ENCODE measurements at regions not wholly inside any gene's neighbourhood (a gene's known extent, or its start where the extent isn't known, plus 50 kb on each side); places are given as distances from the start of the nearest gene placed in this dataset.

GRCh38 chr21:26412885-26413284, 160.2 kb downstream of the CYYR1 start:
- Histone ChIP-seq H3K4me3 (no peak overlapping the region), H3K4me1 (no peaks in the 10 kb centered on the region), H3K27ac (no peak overlapping the region), H3K9me3 (no peaks in the 10 kb centered on the region), H3K36me3 (no peaks in the 10 kb centered on the region), H3K27me3 (no peaks in the 10 kb centered on the region)
- no peak for DNase-seq (ENCODE audit: low spot score in 2 of 2)
- intact Hi-C loops (cut with DNase I; ENCODE audit: low total_unique reads): no loop called here
- TF ChIP-seq POLR2AphosphoS5 (IDR thresholded peaks at IDR 0.05): no peak
- no peak for TF ChIP-seq CTCF (IDR thresholded peaks at IDR 0.05)
- no peak for TF ChIP-seq POLR2A (IDR thresholded peaks at IDR 0.05)

DNA sequence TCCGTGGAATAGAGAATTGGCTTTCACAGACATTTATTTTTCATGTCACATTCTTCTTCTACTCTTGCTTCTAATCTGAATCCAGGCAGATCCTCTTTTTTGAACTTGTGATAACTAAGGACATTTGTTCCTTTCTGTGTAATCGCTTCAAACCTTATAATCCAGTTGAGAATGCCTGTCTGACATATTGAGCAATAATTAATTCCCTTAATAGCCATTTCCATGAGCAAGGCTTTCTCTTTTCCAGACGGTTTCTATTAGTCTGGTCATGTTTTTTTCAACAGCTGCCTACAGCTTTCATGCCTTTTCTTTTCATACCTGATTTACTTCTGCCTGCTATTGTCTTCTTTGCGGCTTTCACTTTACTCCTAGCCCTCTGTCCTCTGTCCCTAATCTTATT, 163.4 kb downstream of the CYYR1 start:
- Histone ChIP-seq H3K27me3 (no peaks in the 10 kb centered on the region), H3K4me1 (no peaks in the 10 kb centered on the region), H3K36me3 (no peaks in the 10 kb centered on the region), H3K4me3 (no peak overlapping the region), H3K9me3 (no peaks in the 10 kb centered on the region), H3K27ac (no peak overlapping the region)
- intact Hi-C loops (cut with DNase I; ENCODE audit: low total_unique reads): no loop called here
- DNase-seq (ENCODE audit: low spot score in 2 of 2): no peak
- TF ChIP-seq POLR2AphosphoS5 (IDR thresholded peaks at IDR 0.05): no peak
- no peak for TF ChIP-seq CTCF (IDR thresholded peaks at IDR 0.05)
- no peak for TF ChIP-seq POLR2A (IDR thresholded peaks at IDR 0.05)

DNA sequence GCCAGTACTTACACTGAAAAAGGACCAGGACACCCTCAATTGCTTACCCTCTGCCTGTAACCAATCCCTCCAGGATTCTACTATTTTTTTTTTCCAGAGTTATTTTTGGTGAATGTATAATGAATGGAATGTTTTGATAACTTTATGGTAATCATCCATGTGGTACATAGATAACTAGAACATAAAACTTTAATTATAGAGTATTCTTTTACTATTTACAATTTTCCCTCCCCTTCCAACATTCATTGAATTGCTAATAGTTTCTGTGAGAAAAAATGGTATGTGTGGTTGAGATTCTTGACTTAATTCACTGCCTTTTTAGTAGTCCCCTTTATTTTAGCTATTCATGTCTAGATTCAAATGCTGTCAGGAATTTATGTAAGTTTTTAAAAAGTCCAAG, 164.6 kb downstream of the CYYR1 start:
- H3K4me3 ChIP-seq: no peak overlapping the region
- H3K36me3 ChIP-seq: no peaks in the 10 kb centered on the region
- H3K27ac ChIP-seq: no peak overlapping the region
- intact Hi-C loops (cut with DNase I; ENCODE audit: low total_unique reads): no loop called here
- H3K27me3 ChIP-seq: no peaks in the 10 kb centered on the region
- no peak for DNase-seq (ENCODE audit: low spot score in 2 of 2)
- H3K4me1 ChIP-seq: no peaks in the 10 kb centered on the region
- H3K9me3 ChIP-seq: no peaks in the 10 kb centered on the region
- no peak for TF ChIP-seq POLR2AphosphoS5 (IDR thresholded peaks at IDR 0.05)

DNA sequence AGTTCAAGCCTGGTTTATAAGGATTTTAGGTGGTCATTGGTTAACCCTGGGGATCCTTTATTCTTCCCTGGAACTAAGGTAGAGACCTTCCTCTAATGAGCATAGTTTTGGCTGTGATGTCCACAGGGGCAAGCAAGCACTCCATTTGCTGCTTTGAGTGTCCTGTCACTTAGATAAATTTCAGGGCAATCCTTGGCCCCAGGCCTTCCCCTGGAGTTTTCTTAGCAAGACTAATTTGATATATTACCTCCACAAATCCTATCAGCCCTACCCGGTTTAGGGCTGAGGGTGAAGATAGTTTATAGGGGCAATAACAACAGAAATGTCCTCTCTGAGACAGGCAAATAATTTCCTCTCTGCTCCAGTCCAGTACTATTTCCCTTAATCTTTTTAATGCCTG, 166.6 kb downstream of the CYYR1 start:
- Histone ChIP-seq H3K4me3 (no peak overlapping the region), H3K27ac (no peak overlapping the region), H3K9me3 (no peaks in the 10 kb centered on the region), H3K36me3 (no peaks in the 10 kb centered on the region), H3K27me3 (no peaks in the 10 kb centered on the region), H3K4me1 (no peaks in the 10 kb centered on the region)
- DNase-seq (ENCODE audit: low spot score in 2 of 2): no peak
- intact Hi-C loops (cut with DNase I; ENCODE audit: low total_unique reads): no loop called here
- TF ChIP-seq POLR2A (IDR thresholded peaks at IDR 0.05) (no peak), POLR2AphosphoS5 (IDR thresholded peaks at IDR 0.05) (no peak), CTCF (IDR thresholded peaks at IDR 0.05) (no peak)

DNA sequence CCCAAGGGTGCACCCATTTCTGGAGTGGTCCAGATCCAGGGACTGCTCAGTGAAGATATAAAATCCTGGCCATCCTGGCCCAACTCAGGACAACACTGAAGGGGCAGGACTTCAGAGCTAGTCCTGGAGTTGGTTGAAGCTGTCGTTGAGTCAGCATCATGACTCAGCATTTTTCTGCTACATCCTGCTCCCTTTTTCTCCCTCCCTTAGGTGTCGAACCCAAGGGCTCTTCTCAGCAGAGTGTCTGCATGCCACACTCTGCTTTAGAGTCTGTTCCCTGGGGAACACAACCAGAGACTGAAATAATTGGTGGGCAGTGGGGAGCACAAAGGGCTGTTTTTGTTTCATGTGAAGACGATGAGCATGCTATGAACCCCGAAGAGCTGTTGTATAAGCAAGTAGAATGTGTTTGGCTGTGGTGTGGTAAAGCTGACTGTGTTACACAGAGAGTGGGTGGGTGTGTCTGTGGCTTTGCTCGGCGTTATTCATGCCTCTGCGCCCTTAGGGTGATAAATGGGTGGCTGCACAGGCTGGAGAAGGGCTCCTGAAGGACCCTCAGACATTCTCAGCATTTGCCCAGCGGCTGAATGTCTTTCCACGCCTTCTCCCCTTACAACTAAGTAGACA, 167.2 kb downstream of the CYYR1 start:
- H3K4me3 ChIP-seq: no peak overlapping the region
- H3K27me3 ChIP-seq: no peaks in the 10 kb centered on the region
- intact Hi-C loops (cut with DNase I; ENCODE audit: low total_unique reads): no loop called here
- no peak for TF ChIP-seq CTCF (IDR thresholded peaks at IDR 0.05)
- TF ChIP-seq POLR2AphosphoS5 (IDR thresholded peaks at IDR 0.05): no peak
- TF ChIP-seq POLR2A (IDR thresholded peaks at IDR 0.05): no peak
- DNase-seq (ENCODE audit: low spot score in 2 of 2): no peak
- no peaks in the 10 kb centered on the region for H3K9me3 ChIP-seq
- no peaks in the 10 kb centered on the region for H3K36me3 ChIP-seq
- H3K4me1 ChIP-seq: no peaks in the 10 kb centered on the region
- H3K27ac ChIP-seq: no peak overlapping the region

DNA sequence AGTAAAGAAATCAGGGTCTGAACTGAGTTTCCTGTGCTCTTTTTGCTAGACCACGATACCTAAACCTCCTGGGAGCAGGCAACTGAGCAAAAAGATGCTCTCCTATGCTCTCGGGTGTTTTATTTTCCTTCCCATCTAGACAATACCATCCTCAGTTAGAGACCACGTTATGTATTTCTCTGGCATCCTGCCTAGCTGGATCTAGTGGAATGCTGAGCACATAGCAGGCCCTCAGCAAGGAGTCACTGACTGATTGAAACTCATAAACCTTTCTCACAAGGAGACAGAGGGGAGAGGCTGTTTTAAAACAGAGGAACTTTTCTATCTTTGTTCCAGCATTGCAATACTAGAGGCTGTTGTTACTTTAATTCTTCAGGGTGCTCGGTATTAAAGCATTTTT, 168.0 kb downstream of the CYYR1 start:
- TF ChIP-seq POLR2AphosphoS5 (IDR thresholded peaks at IDR 0.05) (no peak), CTCF (IDR thresholded peaks at IDR 0.05) (no peak), POLR2A (IDR thresholded peaks at IDR 0.05) (no peak)
- H3K27me3 ChIP-seq: no peaks in the 10 kb centered on the region
- no peaks in the 10 kb centered on the region for H3K36me3 ChIP-seq
- no peak for DNase-seq (ENCODE audit: low spot score in 2 of 2)
- intact Hi-C loops (cut with DNase I; ENCODE audit: low total_unique reads): no loop called here
- no peaks in the 10 kb centered on the region for H3K4me1 ChIP-seq
- H3K9me3 ChIP-seq: no peaks in the 10 kb centered on the region
- H3K4me3 ChIP-seq: no peak overlapping the region
- H3K27ac ChIP-seq: no peak overlapping the region

Data from breast epithelium (tissue), 4 donors.